HG03159 (cell line): ENCODE measurements at regions not wholly inside any gene's neighbourhood (a gene's known extent, or its start where the extent isn't known, plus 50 kb on each side); places are given as distances from the start of the nearest gene placed in this dataset.
"Not testable (repeated sequence)": the region's sequence is repeated elsewhere in the genome, so short reads cannot be mapped to it uniquely, and the experiment has no call there.

Experiments
- ATAC-seq: cut with Tn5 transposase; IDR thresholded peaks from one replicate; pipeline ENCODE4 v1.9.1; 2021; ENCODE audit warnings: mild to moderate bottlenecking, moderate library complexity; ENCODE audit not compliant: unreplicated experiment

DNA sequence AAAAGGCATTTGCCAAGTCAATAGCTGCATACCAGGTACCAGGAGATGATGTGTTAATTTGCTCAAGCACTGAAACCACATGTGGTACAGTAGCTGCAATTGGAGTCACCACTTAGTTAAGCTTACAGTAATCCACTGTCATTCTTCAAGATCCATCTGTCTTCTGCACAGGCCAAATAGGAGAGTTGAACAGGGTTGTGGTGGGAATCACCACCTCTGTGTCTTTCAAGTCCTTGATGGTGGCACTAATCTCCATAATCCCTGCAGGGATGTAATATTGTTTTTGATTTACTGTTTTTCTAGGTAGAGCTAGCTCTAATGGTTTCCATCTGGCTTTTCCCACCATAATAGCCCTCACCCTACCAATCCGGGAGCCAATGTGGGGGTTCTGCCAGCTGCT lies 91.9 kb downstream of the FCRL5 start:
- no peak for ATAC-seq

DNA sequence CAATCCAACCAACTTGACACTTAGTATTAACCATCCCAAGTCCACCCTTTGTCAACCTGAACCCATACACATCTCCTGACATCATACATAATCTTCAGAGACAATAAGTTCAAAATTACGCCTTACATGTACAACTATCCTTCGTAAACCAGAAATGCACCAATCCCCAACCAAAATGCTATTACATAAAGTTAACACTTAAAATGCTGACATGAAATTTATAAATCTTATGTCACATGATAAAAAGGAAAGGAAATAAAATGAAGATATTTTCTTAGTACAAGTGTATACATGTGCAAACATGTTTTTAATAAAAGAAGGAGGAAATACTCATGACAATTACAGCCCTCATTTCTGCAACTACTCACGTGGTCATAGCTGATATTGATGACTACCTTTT lies 95.0 kb downstream of the FCRL5 start:
- ATAC-seq: no peak

DNA sequence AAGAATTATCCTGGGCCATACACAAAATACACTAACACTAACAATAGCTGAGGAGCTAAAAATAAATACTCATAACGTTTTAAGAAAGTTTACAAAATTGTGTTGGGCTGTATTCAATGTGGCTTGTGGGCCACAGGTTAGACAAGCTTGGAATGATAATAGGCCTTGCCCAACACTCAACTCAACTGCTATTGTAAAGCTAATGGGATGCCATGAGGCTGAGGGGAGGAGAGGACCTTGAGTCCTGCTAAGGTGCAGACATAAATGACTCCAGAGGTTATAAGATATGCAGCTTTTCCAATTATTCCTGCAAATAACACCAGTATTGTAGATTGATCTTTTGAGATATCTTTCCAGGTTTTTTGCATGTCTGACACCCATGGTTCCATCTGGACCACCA lies 97.0 kb downstream of the FCRL5 start:
- ATAC-seq: no peak

DNA sequence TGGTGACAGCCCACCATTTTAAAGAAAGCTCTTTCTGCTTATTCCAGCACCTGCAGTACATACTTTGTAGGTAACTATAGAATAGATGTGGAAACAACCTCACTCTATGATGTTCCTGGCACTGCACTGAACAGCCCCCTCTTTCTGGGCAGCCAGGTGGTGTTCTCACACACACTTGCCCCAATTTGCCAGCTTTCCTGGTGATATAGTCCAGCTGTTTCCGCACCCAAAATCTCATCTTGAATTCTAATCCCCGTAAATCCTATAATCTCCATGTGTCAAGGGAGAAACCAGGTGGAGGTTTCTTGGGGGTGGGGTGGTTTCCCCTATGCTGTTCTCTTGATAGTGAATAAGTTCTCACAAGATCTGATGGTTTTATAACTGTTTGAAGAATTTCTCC lies 102.2 kb downstream of the FCRL5 start:
- no peak for ATAC-seq

DNA sequence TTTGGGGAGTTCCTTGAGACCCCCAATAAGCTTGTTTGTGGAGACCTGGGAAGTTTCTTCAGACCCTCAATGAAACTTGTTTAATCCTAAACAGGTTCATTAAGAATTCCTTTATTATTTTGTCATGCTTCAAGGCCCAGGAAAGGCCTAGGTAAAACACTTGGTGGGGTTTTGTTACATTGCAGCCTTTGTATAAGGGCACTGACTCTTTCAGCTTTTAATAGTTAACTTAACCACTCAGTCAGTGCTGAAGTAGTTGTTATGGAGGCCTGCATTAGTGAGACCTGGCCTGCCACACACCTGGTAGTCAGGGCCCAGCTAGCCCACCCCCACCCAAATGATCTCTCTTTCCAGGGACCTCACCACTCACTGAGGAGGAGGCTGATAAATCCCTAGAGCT lies 103.7 kb downstream of the FCRL5 start:
- no peak for ATAC-seq

DNA sequence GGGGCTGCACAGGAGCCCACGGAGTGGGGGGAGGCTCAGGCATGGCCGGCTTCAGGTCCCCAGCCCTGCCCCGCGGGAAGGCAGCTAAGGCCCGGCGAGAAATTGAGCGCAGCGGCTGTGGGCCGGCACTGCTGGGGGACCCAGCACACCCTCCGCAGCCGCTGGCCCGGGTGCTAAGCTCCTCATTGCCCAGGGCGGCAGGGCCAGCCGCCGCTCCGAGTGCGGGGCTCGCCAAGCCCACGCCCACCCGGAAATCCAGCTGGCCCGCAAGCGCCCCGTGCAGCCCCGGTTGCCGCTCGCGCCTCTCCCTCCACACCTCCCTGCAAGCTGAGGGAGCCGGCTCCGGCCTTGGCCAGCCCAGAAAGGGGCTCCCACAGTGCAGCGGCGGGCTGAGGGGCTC lies 106.0 kb downstream of the FCRL5 start:
- ATAC-seq: not testable (repeated sequence)

DNA sequence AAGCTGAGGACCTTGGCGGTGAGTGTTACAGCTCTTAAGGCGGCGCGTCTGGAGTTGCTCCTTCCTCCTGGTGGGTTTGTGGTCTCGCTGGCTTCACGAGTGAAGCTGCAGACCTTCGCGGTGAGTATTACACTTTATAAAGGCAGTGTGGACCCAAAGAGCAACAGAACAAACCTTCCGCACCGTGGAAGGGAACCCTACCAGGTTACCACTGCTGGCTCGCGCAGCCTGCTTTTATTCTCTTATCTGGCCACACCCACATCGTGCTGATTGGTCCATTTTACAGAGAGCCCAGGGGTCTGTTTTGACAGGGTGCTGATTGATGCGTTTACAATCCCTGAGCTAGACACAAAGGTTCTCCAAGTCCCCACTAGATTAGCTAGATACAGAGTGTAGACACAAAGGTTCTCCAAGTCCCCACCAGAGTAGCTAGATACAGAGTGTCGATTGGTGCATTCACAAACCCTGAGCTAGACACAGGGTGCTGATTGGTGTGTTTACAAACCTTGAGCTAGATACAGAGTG lies 106.6 kb downstream of the FCRL5 start:
- not testable (repeated sequence) for ATAC-seq

DNA sequence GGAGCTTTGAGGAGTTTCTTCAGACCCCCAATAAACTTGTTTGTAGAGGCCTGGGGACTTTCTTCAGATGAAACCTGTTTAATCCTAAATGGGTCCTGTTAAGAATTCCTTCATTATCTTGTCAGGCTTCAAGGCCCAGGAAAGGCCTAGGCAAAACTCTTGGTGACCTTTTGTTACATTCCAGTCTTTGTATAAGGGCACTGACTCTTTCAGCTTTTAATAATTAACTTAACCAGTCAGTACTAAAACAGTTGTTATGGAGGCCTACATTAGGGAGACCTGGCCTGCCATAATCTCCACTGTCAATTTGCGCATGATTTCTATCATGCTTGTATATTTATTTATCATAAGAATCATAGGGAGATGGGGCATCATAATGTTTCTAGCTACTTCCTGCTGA lies 110.2 kb downstream of the FCRL5 start:
- no peak for ATAC-seq

DNA sequence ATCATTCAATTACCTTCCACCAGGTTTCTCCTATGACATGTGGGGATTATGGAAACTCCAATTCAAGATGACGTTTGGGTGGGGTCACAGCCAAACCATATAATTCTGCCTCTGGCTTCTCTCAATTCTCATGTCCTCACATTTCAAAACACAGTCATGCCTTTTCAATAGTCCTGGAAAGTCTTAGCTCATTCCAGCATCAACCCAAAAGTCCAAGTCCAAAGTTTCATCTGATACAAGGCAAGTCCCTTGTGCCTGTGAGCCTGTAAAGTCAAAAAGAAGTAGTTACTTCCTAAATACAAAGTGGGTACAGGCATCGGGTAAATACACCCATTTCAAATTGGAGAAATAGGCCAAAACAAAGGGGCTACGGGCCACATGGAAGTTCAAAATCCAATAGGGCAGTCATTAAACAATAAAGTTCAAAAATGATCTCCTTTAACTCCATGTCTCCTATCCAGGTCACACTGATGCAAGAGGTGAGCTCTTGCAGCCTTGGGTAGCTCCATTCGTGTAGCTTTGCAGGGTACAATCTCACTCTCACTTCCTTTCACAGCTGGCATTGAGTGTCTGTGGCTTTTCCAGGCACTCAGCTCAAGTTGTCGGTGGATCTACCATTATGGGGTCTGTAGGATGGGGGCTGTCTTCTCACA lies 112.9 kb downstream of the FCRL5 start:
- no peak for ATAC-seq

DNA sequence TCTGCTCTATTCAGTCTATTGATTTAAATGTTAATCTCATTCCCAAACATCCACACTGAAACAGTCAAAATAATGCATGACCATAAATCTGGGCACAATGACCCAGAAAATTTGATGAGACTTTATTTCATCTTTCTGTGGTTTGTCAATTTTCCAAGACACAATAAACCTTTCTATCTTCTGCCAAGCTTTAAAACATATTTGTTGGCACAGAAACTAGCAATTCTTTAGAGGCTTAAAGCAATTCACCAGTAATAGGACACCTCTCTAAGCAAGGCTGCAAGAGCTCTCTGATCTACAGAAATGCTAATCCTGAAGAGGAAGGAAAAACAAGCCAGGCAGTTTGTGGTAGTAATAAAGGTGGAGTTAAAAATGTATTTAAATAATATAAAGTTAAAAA lies 113.7 kb downstream of the FCRL5 start:
- ATAC-seq: no peak

DNA sequence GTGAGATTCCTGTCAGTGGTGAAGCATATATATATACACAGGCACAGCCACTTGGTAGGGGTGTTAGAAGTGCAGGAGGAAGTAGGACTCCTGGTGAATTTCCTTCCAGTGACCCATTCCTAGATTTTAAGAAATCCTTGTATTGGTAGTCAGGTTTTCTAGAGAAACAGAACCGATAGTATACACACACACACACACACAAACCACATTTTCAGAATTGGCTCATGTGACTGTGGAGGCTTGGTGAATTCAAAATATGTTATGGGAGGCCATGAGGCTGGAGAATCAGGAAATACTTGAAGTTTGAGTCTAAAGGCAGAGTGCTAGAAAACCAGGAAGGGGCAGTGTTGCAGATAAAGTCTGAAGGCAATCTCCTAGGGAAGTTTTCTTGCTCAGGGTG lies 114.2 kb downstream of the FCRL5 start:
- no peak for ATAC-seq

DNA sequence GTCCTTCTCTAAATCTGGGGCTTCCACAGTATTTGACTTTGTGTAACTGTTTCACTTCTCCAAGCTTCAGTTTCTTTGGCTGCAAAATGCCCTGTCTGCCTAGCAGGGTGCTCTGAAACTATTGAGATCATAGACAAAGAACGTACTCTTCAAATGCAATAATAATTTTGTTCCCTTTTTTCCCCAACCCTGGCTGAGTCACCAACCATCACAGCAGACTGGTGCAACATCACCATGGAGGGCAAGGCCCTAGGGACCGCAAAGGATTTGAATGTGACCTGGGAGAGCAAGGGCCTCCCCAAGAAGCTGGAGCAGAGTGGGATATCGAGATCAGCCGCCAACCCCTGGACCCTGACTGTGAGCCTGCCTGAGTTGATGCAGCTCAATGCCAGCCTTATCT lies 115.0 kb downstream of the FCRL5 start:
- ATAC-seq: no peak

DNA sequence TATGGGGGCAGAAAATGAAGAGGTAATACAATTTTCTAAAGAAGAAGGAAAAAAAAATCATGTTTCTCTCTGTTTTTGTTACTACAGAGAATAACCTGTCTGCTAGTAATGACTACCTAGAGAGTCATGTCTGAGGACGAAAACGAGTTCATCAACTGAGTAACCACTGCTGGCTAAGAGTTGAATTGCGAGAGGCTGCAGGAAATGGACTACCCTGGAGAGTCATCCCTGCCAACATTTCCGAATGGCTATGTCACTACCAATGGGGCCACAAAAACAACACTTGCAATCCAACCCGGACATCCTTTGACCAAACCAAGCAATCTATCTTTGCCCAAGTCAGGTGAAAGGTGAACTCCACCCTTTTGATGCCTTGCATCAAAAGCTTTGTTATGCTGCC lies 120.6 kb downstream of the FCRL5 start:
- no peak for ATAC-seq

DNA sequence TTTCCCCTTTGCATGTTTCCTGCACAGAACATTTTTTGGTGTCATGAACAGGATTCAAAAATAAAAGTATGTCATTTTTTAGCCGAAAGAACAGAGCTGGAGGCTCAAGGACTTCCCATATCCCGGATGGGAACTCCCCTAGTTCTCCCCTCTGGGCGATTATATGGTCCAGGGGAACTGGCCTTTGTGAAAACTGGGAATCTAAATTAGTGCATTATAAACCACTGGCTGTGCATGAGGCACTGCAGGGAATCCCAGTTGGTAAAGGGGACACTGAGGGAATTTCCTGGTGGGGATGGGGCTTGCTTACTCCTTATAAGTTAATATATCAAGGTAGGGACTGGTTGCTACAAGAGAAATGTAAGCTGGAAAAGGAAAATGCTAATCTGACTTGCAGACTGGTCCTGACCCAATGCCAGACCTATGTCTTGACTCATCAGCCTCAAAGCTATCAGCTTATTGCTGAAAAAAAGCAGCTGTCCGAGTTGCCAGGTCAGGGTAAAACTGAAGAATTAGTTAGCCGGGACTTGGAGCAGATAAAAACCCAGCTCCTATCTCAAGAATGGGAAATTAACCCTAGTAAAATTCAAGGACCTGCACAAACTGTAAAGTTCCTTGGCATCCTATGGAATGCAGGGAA lies 122.6 kb downstream of the FCRL5 start:
- no peak for ATAC-seq

DNA sequence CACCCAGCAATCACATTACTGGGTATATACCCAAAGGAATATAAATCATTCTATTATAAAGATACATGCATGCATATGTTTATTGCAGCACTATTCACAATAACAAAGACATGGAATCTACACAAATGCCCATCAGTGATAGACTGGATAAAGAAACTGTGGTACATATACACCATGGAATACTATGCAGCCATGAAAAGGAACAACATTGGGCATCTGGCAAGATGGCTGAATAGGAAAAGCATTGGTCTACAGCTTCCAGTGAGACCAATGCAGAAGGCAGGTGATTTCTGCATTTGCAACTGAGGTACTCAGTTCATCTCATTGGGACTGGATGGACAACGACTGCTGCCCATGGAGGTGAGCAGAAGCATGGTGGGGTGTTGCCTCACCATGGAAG lies 128.6 kb downstream of the FCRL5 start:
- not testable (repeated sequence) for ATAC-seq

DNA sequence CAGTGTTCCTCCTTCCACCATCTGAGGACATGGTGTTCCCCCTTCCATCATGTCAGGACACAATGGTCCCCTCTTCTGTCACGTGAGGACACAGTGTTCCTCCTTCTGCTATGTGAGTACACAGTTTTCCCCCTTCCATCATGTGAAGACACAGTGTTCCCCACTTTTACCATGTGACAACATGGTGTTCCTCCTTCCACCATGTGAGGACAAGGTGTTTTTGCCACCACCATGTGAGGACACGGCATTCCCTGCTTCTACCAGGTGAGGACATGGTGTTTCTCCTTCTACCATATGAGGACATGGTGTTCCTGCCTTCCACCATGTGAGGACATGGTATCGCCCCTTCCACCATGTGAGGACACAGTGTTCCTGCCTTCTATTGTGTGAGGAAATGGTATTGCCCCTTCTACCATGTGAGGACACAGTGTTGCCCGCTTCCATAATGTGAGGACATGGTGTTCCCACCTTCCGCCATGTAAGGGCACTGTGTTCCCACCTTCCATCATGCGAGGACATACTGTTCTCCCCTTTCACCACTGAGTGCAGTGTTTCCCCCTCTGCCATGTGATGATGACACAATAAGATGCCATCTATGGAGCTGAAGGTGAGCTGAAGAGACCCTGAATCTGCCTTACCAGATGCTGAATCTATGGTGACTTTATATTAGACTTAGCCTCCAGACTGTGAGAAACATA lies 132.3 kb downstream of the FCRL5 start:
- ATAC-seq: no peak

DNA sequence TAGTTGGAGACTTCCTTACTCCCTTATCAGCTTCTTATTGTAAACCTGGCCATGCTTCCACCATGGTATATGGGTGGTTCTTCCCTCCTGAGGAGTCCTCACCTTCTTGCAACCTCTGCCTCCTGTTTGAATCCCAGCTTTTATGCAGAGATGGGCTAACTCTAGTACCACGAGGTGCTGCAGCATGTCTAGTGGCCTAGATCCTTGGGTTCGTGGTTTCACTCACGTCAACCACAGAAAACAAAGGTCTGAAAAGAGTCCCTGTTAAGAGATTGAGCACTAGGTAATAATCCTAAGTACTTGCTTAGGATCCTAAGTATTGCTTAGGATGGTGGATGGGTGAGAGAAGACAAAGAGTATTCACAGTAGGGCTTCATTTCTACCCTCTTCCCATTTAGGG lies 133.7 kb downstream of the FCRL5 start:
- ATAC-seq: no peak

DNA sequence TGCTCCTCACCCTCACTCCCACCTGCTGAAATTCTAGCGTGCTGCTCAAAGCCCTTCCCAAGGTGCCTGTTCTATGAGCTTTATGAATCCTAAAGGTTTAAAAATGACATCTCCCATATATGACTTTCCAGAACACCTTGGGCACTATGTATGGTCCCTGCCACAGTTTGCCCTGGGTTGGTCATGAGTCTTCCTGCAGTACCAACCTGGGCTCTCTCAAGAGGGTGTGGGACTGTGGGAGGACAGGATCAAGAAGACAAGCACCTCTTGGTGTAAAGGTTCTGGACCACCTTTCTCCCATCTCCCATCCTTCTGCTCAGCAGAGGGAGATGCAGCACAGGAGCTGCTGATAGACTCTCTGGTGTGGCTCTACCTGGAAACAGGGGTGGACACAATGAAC lies 134.1 kb downstream of the FCRL5 start:
- no peak for ATAC-seq

DNA sequence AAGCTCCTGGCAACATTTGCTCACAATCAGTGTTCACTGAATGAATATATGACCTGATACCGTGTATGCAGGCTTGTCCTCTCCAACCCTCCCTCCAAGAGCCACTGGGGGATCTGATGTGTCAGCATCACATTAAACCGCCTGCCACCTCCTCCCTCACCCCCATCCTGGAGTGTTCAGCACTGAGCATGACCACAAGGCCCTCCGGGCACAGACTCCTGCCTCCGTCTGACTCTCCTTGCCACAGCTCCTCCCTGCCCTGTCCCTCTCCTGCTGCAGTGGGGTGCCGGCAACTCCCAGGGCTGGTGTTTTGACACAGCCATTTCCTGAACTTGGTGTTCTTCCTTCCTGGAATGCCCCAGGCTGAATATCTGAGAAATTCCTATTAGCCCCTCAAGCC lies 136.7 kb downstream of the FCRL5 start:
- ATAC-seq: no peak

DNA sequence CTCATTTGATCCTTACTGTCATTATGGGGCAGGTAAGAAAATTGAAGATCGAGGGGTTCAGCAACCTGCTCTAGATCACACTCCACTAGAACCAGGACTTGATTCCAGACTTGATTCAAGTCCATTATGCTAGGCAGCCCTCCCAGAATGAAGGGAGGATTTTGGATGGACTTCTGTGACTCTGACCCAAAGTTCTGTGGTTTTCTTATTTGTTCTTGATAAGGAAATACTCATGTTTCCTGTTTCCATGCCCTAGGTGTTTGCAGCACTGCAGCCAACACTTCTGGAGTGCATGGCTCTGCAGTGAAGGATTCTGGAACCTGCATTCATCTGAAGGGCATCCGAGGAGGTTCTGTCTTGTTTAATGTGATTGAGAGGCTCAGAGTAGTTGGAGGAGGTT lies 140.0 kb downstream of the FCRL5 start:
- ATAC-seq: no peak

DNA sequence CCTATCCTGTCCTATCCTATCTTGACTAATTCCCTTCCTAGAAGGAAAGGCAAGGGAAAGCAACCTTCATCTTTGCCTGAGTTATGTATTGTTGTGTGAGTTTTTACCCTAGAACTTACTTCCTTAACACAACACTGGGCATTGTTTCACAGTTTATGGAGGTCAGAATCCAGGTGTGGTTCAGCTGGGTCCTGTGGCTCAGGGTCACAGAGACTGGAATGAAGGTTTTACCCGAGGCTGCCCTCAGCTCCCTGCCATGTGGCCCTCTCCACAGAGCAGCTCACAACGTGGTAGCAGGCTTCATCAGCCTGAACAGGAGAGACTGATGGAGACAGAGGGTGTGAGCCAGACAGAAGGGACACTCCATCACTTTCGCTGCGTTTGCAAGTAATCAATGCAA lies 140.5 kb downstream of the FCRL5 start:
- ATAC-seq: no peak

DNA sequence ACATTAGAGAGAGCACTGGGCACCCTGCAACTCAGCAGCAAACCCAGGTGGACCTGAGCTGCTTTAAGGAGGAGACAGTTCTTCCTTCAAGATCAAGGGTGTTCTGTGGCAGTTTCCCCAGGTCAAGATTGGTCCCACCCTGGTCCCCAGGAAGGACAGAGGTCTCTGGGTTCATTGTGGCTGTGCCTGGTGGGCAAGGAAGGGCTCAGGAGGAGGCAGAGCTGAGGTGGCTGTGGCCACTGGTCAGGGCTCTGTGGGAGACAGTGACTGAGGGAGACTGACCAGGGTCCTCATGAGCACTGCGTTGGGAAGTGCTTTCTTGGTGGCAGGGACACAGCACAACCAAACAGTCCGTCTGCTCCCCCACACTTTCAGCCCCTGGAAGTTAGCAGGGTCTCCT lies 141.3 kb downstream of the FCRL5 start:
- ATAC-seq: no peak
